T-helper 1 cell treated with Interleukin-12 subunit alpha and Interleukin-12 subunit beta and Interleukin-4 antibody, amounts not matched to agents 30 μg/mL and 1 μg/mL, for 36 hours (primary cell): ENCODE measurements at regions not wholly inside any gene's neighbourhood (a gene's known extent, or its start where the extent isn't known, plus 50 kb on each side); places are given as distances from the start of the nearest gene placed in this dataset.

Experiments
- H3K27ac Mint-ChIP-seq: one replicate; pipeline ENCODE4 v1.8.0; 2021; ENCODE audit warnings: mild to moderate bottlenecking, mixed read lengths
- H3K27me3 Mint-ChIP-seq: one replicate; pipeline ENCODE4 v1.8.0; 2021; ENCODE audit warnings: low read depth, mixed read lengths
- H3K36me3 Mint-ChIP-seq: one replicate; pipeline ENCODE4 v1.8.0; 2021; ENCODE audit warnings: low read depth, mixed read lengths
- H3K4me1 Mint-ChIP-seq: one replicate; pipeline ENCODE4 v1.8.0; 2021; ENCODE audit warnings: low read depth, mixed read lengths
- H3K4me3 Mint-ChIP-seq: one replicate; pipeline ENCODE4 v1.8.0; 2021; ENCODE audit warnings: mild to moderate bottlenecking, moderate library complexity, mixed read lengths
- H3K9me3 Mint-ChIP-seq: one replicate; pipeline ENCODE4 v1.8.0; 2021; ENCODE audit warnings: mixed read lengths

GRCh38 chr15:81987628-81988027 is 58.2 kb downstream of the MEX3B start:
- H3K27me3 Mint-ChIP-seq, result no peaks in the 10 kb centered on the region
- H3K27ac Mint-ChIP-seq, result no peak overlapping the region
- no peaks in the 10 kb centered on the region for H3K36me3 Mint-ChIP-seq
- H3K4me3 Mint-ChIP-seq, result no peak overlapping the region
- H3K4me1 Mint-ChIP-seq, result no peaks in the 10 kb centered on the region
- peaks cover 13% of the 10 kb centered on the region for H3K9me3 Mint-ChIP-seq

DNA sequence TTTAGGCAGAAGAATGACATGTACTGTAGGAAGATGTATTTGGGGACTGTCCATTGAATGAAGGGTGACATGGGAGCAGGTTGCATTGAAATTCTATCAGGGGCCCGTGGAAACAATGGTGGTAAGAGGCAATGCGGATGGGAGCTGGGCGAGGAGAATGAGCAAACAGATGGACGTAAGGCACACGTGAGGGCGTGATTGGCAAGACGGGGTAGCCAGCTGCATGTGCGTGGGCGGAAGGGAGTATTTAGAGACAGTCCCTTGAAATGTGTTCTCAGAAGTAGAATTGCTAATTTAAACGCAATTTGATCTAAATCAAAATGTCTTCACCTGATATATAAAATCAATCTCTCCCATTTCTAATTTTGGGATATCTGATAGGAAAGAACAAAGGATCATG is 62.3 kb downstream of the MEX3B start:
- Mint-ChIP-seq H3K4me1 (no peaks in the 10 kb centered on the region), H3K4me3 (no peak overlapping the region), H3K27ac (no peak overlapping the region), H3K27me3 (no peaks in the 10 kb centered on the region), H3K36me3 (no peaks in the 10 kb centered on the region), H3K9me3 (peaks cover 5% of the 10 kb centered on the region)

DNA sequence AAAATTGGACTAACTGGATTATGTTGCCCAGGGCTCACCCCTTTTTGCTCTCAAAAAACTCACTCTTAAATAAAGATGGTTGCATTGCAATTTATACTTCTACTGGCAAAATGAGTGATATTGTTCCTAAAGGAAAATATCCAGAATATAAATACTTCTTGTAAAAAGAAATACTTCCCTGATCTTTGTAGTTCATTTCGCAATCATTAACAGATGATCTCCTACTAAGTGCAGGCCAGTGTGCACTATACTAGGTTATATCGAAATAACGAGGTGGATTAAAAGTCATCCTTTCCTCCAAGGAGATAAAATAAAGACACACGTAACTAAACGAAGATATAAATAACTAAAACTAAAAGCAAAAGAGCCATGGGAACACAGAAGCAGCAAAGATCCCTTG is 63.0 kb downstream of the MEX3B start:
- Mint-ChIP-seq H3K27ac (no peak overlapping the region), H3K27me3 (no peaks in the 10 kb centered on the region), H3K9me3 (peaks cover 12% of the 10 kb centered on the region), H3K36me3 (no peaks in the 10 kb centered on the region), H3K4me3 (no peak overlapping the region), H3K4me1 (no peaks in the 10 kb centered on the region)

DNA sequence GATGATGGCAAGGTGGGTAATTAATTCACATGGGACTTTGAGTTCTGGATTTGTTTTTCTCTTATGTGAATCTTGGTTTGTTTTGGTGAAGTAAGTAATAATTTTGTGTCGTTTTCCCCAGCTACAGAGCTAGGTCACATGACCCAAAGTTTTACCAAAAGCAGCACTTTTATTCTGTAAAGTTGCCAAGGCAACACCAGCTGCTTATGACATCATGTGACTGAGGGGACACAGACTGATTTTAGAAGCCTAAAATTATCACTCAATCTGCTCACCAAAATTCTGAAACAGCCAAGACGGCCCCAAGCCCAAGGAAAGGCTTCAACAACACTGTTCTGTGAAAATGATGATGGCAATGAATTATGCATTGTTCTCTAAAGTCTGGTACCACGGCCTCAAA is 63.9 kb downstream of the MEX3B start:
- no peaks in the 10 kb centered on the region for H3K4me1 Mint-ChIP-seq
- no peak overlapping the region for H3K4me3 Mint-ChIP-seq
- peaks cover 21% of the 10 kb centered on the region for H3K9me3 Mint-ChIP-seq
- H3K36me3 Mint-ChIP-seq, result no peaks in the 10 kb centered on the region
- H3K27ac Mint-ChIP-seq, result no peak overlapping the region
- H3K27me3 Mint-ChIP-seq, result no peaks in the 10 kb centered on the region

DNA sequence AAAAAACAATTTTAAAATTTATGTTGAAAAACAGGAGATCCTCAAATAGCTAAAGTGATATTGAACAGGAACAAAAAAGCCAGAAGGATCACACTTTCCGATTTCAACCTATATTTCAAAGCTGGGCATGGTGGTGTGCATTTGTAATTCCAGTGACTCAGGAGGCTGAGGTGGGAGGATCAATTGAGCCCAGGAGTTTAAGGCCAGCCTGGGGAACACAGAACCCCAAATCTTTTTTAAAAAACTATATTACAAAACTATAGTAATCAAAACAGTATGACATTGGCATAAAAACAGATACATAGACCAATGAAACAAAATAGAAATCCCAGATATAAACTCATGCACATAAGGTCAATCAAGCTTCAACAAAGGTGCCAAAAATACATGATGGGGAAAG is 68.4 kb downstream of the MEX3B start:
- no peaks in the 10 kb centered on the region for H3K4me1 Mint-ChIP-seq
- H3K27ac Mint-ChIP-seq, result no peak overlapping the region
- H3K9me3 Mint-ChIP-seq, result peaks cover 33% of the 10 kb centered on the region
- H3K27me3 Mint-ChIP-seq, result no peaks in the 10 kb centered on the region
- peaks cover 1% of the 10 kb centered on the region for H3K36me3 Mint-ChIP-seq
- no peak overlapping the region for H3K4me3 Mint-ChIP-seq

- H3K9me3 Mint-ChIP-seq, result peaks cover 7% of the 10 kb centered on the region
- H3K4me1 Mint-ChIP-seq, result no peaks in the 10 kb centered on the region
- no peak overlapping the region for H3K27ac Mint-ChIP-seq
- H3K4me3 Mint-ChIP-seq, result no peak overlapping the region
- no peaks in the 10 kb centered on the region for H3K27me3 Mint-ChIP-seq
- H3K36me3 Mint-ChIP-seq, result peaks cover 1% of the 10 kb centered on the region
Measured at GRCh38 chr15:81968691-81969090, 77.1 kb downstream of the MEX3B start.

- Mint-ChIP-seq H3K9me3 (no peaks in the 10 kb centered on the region), H3K27me3 (no peaks in the 10 kb centered on the region), H3K4me1 (no peaks in the 10 kb centered on the region), H3K27ac (no peak overlapping the region), H3K36me3 (no peaks in the 10 kb centered on the region), H3K4me3 (no peak overlapping the region)
Measured at GRCh38 chr15:81966631-81967030, 79.2 kb downstream of the MEX3B start.

DNA sequence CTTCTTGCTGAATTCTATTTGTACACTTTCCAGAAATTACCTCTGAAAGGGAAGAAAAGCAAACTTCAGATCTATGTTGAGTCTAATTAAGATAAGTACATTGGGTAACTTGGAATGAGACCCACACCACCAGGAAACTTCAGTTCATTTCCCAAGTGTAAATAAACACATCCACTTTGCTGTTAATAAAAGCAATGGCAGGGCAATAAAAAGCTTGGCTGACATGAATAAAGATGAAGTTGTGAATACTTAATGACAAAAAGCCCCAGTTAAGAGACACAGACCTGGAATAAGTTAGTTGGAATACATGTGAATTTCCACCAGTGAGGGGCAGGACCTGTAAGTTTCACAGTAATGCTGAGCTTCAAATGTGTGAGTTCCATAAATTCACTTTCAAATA is 83.3 kb downstream of the MEX3B start:
- Mint-ChIP-seq H3K36me3 (no peaks in the 10 kb centered on the region), H3K9me3 (no peaks in the 10 kb centered on the region), H3K4me3 (no peak overlapping the region), H3K27me3 (no peaks in the 10 kb centered on the region), H3K4me1 (no peaks in the 10 kb centered on the region), H3K27ac (no peak overlapping the region)

GRCh38 chr15:81959196-81959595 is 86.6 kb downstream of the MEX3B start:
- H3K27me3 Mint-ChIP-seq, result no peaks in the 10 kb centered on the region
- no peaks in the 10 kb centered on the region for H3K9me3 Mint-ChIP-seq
- H3K27ac Mint-ChIP-seq, result no peak overlapping the region
- no peak overlapping the region for H3K4me3 Mint-ChIP-seq
- H3K4me1 Mint-ChIP-seq, result no peaks in the 10 kb centered on the region
- no peaks in the 10 kb centered on the region for H3K36me3 Mint-ChIP-seq

DNA sequence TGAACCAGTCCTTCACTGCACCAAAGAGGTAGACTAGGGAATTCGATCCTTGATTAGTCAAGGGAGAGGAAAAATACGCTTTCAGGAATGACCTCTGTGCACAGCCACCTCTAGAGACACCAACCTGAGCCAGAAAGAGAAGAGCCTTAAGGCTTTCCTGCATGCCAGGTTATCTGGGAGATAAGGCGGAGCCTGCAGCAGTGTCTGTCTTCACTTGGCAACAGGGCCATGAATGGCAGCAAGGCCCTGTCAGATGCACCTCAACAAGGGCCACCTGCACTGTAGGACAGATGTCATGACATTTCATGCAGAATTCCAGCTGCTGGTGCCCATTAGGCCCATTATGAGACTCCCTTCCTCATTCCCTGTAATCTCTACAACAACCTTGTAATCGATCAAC is 88.1 kb downstream of the MEX3B start:
- no peaks in the 10 kb centered on the region for H3K9me3 Mint-ChIP-seq
- H3K27me3 Mint-ChIP-seq, result no peaks in the 10 kb centered on the region
- H3K27ac Mint-ChIP-seq, result no peak overlapping the region
- H3K36me3 Mint-ChIP-seq, result no peaks in the 10 kb centered on the region
- no peak overlapping the region for H3K4me3 Mint-ChIP-seq
- H3K4me1 Mint-ChIP-seq, result no peaks in the 10 kb centered on the region

DNA sequence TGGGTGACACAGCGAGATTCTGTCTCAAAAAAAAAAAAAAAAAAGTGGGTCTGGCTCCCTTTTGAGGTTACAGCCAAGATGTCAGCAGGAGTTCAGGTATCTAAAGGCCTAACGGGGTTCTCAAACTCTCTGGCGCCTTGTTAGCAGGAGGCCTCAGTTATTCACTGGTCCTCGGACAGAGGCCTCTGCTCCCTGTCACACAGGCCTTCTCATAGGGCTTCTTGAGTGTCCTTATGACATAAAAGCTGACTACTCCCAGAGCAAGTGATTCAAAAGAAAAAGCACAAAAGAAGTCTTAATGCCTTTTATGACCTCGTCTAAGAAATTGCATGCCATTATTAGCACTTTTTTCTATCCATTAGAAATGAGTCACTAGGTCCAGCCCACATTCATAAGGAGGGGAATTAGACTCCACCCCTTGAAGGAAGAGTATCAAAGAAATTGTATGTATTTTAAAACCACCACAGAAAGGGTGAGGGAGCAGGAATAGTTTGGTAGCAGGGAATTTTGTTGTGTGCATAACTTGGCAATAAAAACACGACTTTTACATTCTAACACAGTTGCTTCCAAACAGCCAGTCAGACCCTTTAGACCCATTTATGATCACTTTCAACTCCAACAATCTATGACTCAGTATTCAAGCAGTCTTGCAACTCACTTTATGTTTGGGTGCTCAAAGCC is 90.3 kb downstream of the MEX3B start:
- no peak overlapping the region for H3K4me3 Mint-ChIP-seq
- no peaks in the 10 kb centered on the region for H3K36me3 Mint-ChIP-seq

DNA sequence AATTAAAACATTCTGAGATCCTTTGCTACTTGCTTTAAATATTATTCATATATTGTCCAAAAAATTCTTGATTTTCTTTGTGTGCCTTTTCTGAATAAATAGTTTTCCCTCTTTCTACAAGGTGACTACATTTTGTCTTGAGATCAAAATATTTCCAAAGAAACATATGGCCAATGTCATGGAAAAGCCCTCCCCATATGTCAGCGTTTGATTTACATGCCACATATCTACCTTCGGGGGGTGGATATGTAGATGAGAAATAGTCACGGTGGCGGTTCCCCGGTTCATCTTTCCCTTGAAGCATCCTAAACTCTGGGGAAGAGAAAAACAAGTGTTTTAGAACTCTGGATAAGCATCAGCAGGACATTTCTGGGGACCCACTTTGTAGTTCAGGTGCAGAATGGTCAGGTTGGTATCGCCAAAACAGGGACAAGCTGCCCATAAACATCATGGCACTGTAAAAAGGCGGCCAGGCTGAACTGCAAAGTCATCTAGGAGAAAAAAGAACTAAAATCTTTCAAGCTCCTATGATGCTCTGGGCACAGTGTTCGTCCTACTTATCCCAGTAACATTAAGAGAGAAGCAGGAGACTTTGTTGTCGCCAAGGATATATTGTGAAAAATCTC is 91.5 kb downstream of the MEX3B start:
- H3K9me3 Mint-ChIP-seq, result no peaks in the 10 kb centered on the region
- no peaks in the 10 kb centered on the region for H3K4me1 Mint-ChIP-seq
- no peaks in the 10 kb centered on the region for H3K36me3 Mint-ChIP-seq
- no peaks in the 10 kb centered on the region for H3K27me3 Mint-ChIP-seq
- H3K4me3 Mint-ChIP-seq, result no peak overlapping the region
- H3K27ac Mint-ChIP-seq, result no peak overlapping the region

More for the DNA sequence above, 90.3 kb downstream of the MEX3B start:
- Mint-ChIP-seq H3K27me3 (no peaks in the 10 kb centered on the region), H3K9me3 (no peaks in the 10 kb centered on the region), H3K4me1 (no peaks in the 10 kb centered on the region), H3K27ac (no peak overlapping the region)

DNA sequence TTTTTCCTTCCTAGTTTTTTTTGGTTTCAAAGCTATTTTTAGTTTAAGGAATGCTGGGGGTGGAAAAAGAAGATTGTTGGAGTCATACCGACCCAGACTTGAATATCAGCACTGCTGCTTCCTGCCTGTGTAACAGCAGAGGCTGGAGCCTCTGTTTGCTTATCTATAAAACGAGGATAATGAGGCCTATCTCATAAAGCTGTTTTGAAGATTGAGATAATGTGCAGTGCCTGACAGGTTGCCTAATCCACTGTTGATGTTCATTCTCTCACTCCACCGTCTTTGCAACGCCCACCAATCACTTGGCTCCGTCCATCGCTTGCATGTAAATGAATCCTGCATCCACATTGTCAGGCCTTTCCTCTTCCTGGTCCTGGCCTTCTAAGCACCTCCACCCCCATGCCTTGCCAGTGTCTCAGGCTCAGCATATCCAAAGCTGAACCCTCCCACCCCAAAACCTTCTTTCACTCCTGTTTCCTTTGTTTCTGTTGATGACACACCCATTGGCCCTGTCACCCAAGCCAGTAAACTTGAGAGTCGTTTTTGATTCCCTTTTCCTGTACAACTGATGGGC is 94.9 kb downstream of the MEX3B start:
- Mint-ChIP-seq H3K9me3 (no peaks in the 10 kb centered on the region), H3K36me3 (no peaks in the 10 kb centered on the region), H3K27me3 (no peaks in the 10 kb centered on the region), H3K4me3 (no peak overlapping the region), H3K4me1 (no peaks in the 10 kb centered on the region), H3K27ac (no peak overlapping the region)

GRCh38 chr15:81948751-81949150 is 97.1 kb downstream of the MEX3B start:
- H3K4me3 Mint-ChIP-seq, result no peak overlapping the region
- H3K27ac Mint-ChIP-seq, result no peak overlapping the region
- no peaks in the 10 kb centered on the region for H3K4me1 Mint-ChIP-seq
- H3K36me3 Mint-ChIP-seq, result no peaks in the 10 kb centered on the region
- H3K9me3 Mint-ChIP-seq, result no peaks in the 10 kb centered on the region
- no peaks in the 10 kb centered on the region for H3K27me3 Mint-ChIP-seq

- H3K4me1 Mint-ChIP-seq, result no peaks in the 10 kb centered on the region
- H3K36me3 Mint-ChIP-seq, result no peaks in the 10 kb centered on the region
- H3K27ac Mint-ChIP-seq, result no peak overlapping the region
- H3K4me3 Mint-ChIP-seq, result no peak overlapping the region
- no peaks in the 10 kb centered on the region for H3K27me3 Mint-ChIP-seq
- no peaks in the 10 kb centered on the region for H3K9me3 Mint-ChIP-seq
Measured at GRCh38 chr15:81948222-81948621, 97.6 kb downstream of the MEX3B start.
